GM12892 (cell line): ENCODE measurements at regions not wholly inside any gene's neighbourhood (a gene's known extent, or its start where the extent isn't known, plus 50 kb on each side); places are given as distances from the start of the nearest gene placed in this dataset.

Experiments used
- POLR2A ChIP-seq: IDR thresholded peaks from 2 replicates; pipeline ENCODE4 v1.6.1; 2011; ENCODE audit warnings: low read depth, low read length, control low read depth
- POLR2AphosphoS5 ChIP-seq: IDR thresholded peaks from 2 replicates; pipeline ENCODE4 v1.6.1; 2011; ENCODE audit warnings: low read depth, low read length, control low read depth
- TAF1 ChIP-seq: IDR thresholded peaks from 2 replicates; pipeline ENCODE4 v1.6.1; 2011; ENCODE audit warnings: low read depth, mild to moderate bottlenecking, control low read depth, low read length, borderline replicate concordance

- no peak for TF ChIP-seq POLR2AphosphoS5
- no peak for TF ChIP-seq POLR2A
- TF ChIP-seq TAF1, result no peak
Observed at GRCh38 chr7:106456329-106456728, 171.5 kb upstream of the NAMPT start.
